ENCODE measurements at regions not wholly inside any gene's neighbourhood (a gene's known extent, or its start where the extent isn't known, plus 50 kb on each side); places are given as distances from the start of the nearest gene placed in this dataset.

DNA sequence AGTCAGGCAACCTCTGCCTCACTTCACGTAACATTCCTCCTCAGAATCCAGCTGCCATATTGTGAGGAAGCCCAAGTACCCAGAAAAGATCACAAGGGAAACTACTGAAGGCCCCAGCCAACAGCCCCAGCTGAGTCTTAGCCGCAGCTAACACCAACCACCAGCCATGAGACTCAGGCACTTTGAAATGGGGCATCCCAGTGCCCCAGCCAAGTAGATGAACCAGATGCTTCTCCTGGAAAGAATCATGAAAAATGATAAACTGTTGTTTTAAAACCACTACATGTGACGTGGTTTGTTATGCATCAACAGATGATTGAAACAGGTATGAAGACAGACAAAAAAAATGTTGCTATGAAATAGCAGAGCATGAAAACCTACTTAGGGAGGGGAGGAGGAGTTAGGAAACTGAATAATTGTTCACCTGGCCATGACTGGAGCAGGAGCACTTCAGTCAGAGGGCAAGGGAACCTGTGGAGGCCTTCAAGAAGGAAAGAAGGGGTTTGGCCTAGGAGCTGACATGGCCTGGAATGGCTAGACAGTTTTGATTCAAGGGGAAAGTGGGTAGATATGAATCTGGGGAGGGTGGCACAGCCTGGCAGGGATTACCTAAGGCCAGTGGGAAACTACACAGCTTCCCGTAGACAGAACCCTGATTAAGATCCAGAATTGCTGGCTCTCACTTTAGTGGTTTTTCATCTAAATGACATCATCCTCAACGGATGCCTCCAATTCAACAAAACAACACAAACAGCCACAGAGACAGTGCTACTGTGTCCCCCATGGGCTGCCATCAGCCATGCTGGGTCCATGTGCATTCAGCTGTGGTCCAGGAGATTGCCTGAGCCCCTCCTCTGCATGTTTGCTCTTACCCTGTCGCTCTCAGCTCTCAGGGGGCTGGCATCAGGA is 211.6 kb downstream of the SYK start:
- TF ChIP-seq POLR2AphosphoS5 (IDR thresholded peaks at IDR 0.05; ENCODE audit: borderline replicate concordance, low read depth, low read length), result no peak
- TF ChIP-seq EZH2 (IDR thresholded peaks at IDR 0.05), result no peak
- TF ChIP-seq FOXP2 (optimal IDR thresholded peaks at IDR 0.05; ENCODE audit: control extremely low read depth, extremely low read length, insufficient read depth), result no peak
